ENCODE measurements at regions not wholly inside any gene's neighbourhood (a gene's known extent, or its start where the extent isn't known, plus 50 kb on each side); places are given as distances from the start of the nearest gene placed in this dataset.

GRCh38 chr11:109648804-109649203 lies 226.8 kb downstream of the C11orf87 start:
- no peak overlapping the region for H3K9ac ChIP-seq (ENCODE audit: control insufficient read depth, insufficient read depth, low read length)
- in situ Hi-C loops (cut with MboI) = no loop called here
- RAD21 ChIA-PET (ENCODE audit: unreplicated experiment) = no interaction called here

More at GRCh38 chr11:109648804-109649203, 226.8 kb downstream of the C11orf87 start:
- no peak overlapping the region for H3K4me2 ChIP-seq (ENCODE audit: control insufficient read depth, insufficient read depth)
- ChIA-PET POLR2A (no interaction called here), CTCF (interaction anchor here (0.8 kb wide), 1 partner anchor 55 kb away, joined by 3 read pairs; no protein-coding TSS in a partner anchor), SMC1A (ENCODE audit: uncharacterized antibody, unreplicated experiment) (no interaction called here)
- H2AFZ ChIP-seq (ENCODE audit: control insufficient read depth, low read depth, low read length) = no peak overlapping the region
- H3K36me3 ChIP-seq (ENCODE audit: control insufficient read depth in 2 of 2, insufficient read depth in 2 of 2, low read length in 1 of 2) = no peaks in the 10 kb centered on the region
- H3K79me2 ChIP-seq (ENCODE audit: control insufficient read depth, insufficient read depth, low read length) = no peaks in the 10 kb centered on the region
- no peaks in the 10 kb centered on the region for H4K20me1 ChIP-seq (ENCODE audit: control insufficient read depth, insufficient read depth)
- no peaks in the 10 kb centered on the region for H3K4me1 ChIP-seq (ENCODE audit: control insufficient read depth, insufficient read depth, low read length)
- no peaks in the 10 kb centered on the region for H3K9me3 ChIP-seq (replicated peaks; ENCODE audit: control insufficient read depth, insufficient read depth, low read length)
- H3K27ac ChIP-seq (ENCODE audit: control insufficient read depth, insufficient read depth) = no peak overlapping the region
- no peak overlapping the region for H3K4me3 ChIP-seq
- TF ChIP-seq SIX5 (IDR thresholded peaks at IDR 0.05; ENCODE audit: low read depth, low read length, severe bottlenecking) (no peak), CEBPZ (IDR thresholded peaks at IDR 0.05; ENCODE audit: low read depth, low read length) (no peak), HDAC2 (IDR thresholded peaks at IDR 0.05) (no peak), YY1 (IDR thresholded peaks at IDR 0.05; ENCODE audit: low read depth, low read length) (no peak), MEF2B (IDR thresholded peaks at IDR 0.05; ENCODE audit: partially characterized antibody, poor library complexity, severe bottlenecking) (no peak), SP1 (IDR thresholded peaks at IDR 0.05; ENCODE audit: low read depth, low read length) (no peak), SMC3 (IDR thresholded peaks at IDR 0.05; ENCODE audit: borderline replicate concordance, low read length) (no peak), CUX1 (IDR thresholded peaks at IDR 0.05; ENCODE audit: insufficient replicate concordance, low read depth, low read length) (no peak)
- intact Hi-C loops (cut with micrococcal nuclease; ENCODE audit: unreplicated experiment) = no loop called here
- no TSS peak for BruUV-seq (replicated peaks)
- ATAC-seq = no peak
- DNase-seq (ENCODE audit: low read depth, low spot score) = no peak
- no peaks in the 10 kb centered on the region for H3K27me3 ChIP-seq (replicated peaks in 1 of 2; ENCODE audit: control insufficient read depth in 2 of 2, insufficient read depth in 2 of 2, low read length in 1 of 2)
- FAIRE-seq = no peak
